Psoas muscle (tissue), 7 donors: ENCODE measurements at regions not wholly inside any gene's neighbourhood (a gene's known extent, or its start where the extent isn't known, plus 50 kb on each side); places are given as distances from the start of the nearest gene placed in this dataset.

Experiments
- ATAC-seq, 4 donors: fragments of 200-7000 bp; cut with Tn5 transposase; one replicate each; pipeline ENCODE4 v1.9.1; 2020; ENCODE audit warnings: moderate library complexity in 3 of 4, mild to moderate bottlenecking in 2 of 4
- DNase-seq, 2 donors: peaks; one replicate each; pipeline ENCODE4 v3.0.0-alpha.2; 2020
- H3K27ac ChIP-seq: fragments of 200-600 bp; one replicate; pipeline ENCODE4 v1.8.0; 2022
- H3K27me3 ChIP-seq, 3 donors: fragments of 200-600 bp in 1 of 3; one replicate each; pipeline versions ENCODE4 v1.6.1 to v1.8.0; 2013 to 2022; ENCODE audit warnings: low read length in 2 of 3, mild to moderate bottlenecking in 2 of 3, moderate library complexity in 1 of 3; ENCODE audit not compliant: insufficient read depth in 3 of 3
- H3K36me3 ChIP-seq, 2 donors: fragments of 200-600 bp in 1 of 2; one replicate each; pipeline versions ENCODE4 v1.6.1 to v1.8.0; 2013 to 2022; ENCODE audit warnings: low read depth in 1 of 2, mild to moderate bottlenecking in 1 of 2, moderate library complexity in 1 of 2; ENCODE audit not compliant: insufficient read depth in 1 of 2
- H3K4me1 ChIP-seq: fragments of 200-600 bp; one replicate; pipeline ENCODE4 v1.8.0; 2022
- H3K4me3 ChIP-seq: fragments of 200-600 bp; one replicate; pipeline ENCODE4 v1.8.0; 2022; ENCODE audit warnings: mild to moderate bottlenecking
- H3K9me3 ChIP-seq: fragments of 200-600 bp; one replicate; pipeline ENCODE4 v1.8.0; 2022
- WGBS, 3 donors: extraction: QIAGEN DNeasy Blood & Tissue Kit; methylation state at CpG; one replicate each; pipeline versions ENCODE4 v1.1.6 to v1.1.7; 2013; 5-methylcytosine and 5-hydroxymethylcytosine counted together
- intact Hi-C, 2 donors: fragments of 100-400 bp; cut with DNase I; formaldehyde crosslinking; loops; one replicate each; pipeline versions ENCODE4 v1.11.0 to v1.14.2; 2022
- TF ChIP-seq, protein P1 (sequence below): fragments of 200-600 bp; IDR thresholded peaks from one replicate; pipeline ENCODE4 v1.8.0; 2022; ENCODE audit warnings: antibody characterized with exemption
- donor health status: healthy with polysubstance abuse.
- donor health status: DM: no; HTN: no; CAD: no; lungs with moderate emphysema.
- donor health status: Bipolar disorder and iron deficiency.
- donor health status: healthy.
- donor health status: DM: yes; HTN: yes; CAD: no.
- donor health status: DM: no; HTN: no; CAD: no.
- donor health status: DM: yes; HTN: yes; CAD: no.

DNA sequence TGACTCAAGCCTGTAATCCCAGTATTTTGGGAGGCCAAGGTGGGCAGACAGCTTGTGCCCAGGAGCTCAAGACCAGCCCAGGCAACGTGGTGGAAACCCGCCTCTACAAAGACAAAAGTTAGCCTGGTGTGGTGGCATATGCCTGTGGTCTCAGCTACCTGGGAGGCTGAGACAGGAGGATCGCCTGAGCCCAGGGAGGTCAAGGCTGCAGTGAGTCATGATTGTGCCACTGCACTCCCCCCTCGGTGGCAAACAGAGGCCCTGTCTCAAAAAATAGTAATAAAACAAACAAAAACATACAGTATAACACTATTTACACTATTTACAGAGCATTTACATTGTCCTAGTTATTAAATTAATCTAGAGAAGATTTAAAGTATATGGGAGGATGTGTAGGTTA is 56.0 kb upstream of the PIM1 start:
- TF ChIP-seq, protein P1, sequence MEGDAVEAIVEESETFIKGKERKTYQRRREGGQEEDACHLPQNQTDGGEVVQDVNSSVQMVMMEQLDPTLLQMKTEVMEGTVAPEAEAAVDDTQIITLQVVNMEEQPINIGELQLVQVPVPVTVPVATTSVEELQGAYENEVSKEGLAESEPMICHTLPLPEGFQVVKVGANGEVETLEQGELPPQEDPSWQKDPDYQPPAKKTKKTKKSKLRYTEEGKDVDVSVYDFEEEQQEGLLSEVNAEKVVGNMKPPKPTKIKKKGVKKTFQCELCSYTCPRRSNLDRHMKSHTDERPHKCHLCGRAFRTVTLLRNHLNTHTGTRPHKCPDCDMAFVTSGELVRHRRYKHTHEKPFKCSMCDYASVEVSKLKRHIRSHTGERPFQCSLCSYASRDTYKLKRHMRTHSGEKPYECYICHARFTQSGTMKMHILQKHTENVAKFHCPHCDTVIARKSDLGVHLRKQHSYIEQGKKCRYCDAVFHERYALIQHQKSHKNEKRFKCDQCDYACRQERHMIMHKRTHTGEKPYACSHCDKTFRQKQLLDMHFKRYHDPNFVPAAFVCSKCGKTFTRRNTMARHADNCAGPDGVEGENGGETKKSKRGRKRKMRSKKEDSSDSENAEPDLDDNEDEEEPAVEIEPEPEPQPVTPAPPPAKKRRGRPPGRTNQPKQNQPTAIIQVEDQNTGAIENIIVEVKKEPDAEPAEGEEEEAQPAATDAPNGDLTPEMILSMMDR, result no peak

GRCh38 chr6:37114612-37115011 is 55.3 kb upstream of the PIM1 start:
- ATAC-seq (no peak), DNase-seq (no peak)
- TF ChIP-seq, protein P1, result no peak
- Histone ChIP-seq H3K4me3 (no peak overlapping the region), H3K4me1 (no peaks in the 10 kb centered on the region), H3K36me3 (no peaks in the 10 kb centered on the region), H3K9me3 (no peaks in the 10 kb centered on the region), H3K27me3 (no peaks in the 10 kb centered on the region), H3K27ac (no peak overlapping the region)
- intact Hi-C loops, result no loop called here
- WGBS, 3 donors, result 93 to 95% (median 93%) methylated on average over 4 of the region's 4 CpGs

More for the DNA sequence above, 56.0 kb upstream of the PIM1 start:
- intact Hi-C loops, result no loop called here
- H3K4me3 ChIP-seq, result no peak overlapping the region
- DNase-seq (no peak), ATAC-seq (no peak)
- WGBS, 3 donors, result 85 to 96% (median 92%) methylated on average over 4 of the region's 4 CpGs
- H3K36me3 ChIP-seq, result no peaks in the 10 kb centered on the region
- H3K27me3 ChIP-seq, result no peaks in the 10 kb centered on the region
- no peaks in the 10 kb centered on the region for H3K4me1 ChIP-seq
- no peak overlapping the region for H3K27ac ChIP-seq
- H3K9me3 ChIP-seq, result no peaks in the 10 kb centered on the region

DNA sequence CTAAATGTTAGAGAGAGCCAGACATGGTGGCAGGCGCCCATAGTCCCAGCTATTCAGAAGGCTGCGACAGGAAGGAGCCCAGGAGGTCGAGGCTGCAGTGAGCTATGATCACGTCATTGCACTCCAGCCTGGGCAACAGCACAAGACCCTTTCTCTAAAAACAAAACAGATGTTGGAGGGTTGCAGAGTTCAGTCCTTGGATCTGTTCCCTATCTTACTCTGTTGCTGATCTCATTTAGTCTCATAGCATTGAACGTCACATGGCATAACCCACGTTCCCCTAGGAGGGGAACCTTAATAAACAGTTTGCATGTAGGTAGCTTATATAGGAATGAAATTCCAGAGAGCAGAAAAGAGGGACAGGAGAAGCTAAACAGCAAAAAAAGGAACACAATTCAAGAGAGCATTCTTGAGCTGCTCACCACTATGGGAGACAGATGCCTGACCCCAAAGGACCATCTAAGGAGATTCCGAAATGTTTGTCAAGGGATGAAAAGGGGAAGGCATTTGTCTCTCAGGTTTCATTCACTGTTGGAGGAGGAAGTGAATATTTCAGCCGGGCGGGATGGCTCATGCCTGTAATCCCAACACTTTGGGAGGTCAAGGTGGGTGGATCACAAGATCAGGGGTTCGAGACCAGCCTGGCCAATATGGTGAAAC is 54.6 kb upstream of the PIM1 start:
- Histone ChIP-seq H3K27me3 (no peaks in the 10 kb centered on the region), H3K27ac (no peak overlapping the region), H3K4me1 (no peaks in the 10 kb centered on the region), H3K36me3 (no peaks in the 10 kb centered on the region), H3K9me3 (no peaks in the 10 kb centered on the region), H3K4me3 (no peak overlapping the region)
- ATAC-seq (no peak), DNase-seq (no peak)
- TF ChIP-seq, protein P1, result no peak
- intact Hi-C loops, result no loop called here
- 50 to 66% (median 59%) methylated on average over 10 of the region's 10 CpGs for WGBS, 3 donors

- Histone ChIP-seq H3K4me1 (no peaks in the 10 kb centered on the region), H3K4me3 (no peak overlapping the region), H3K27me3 (no peaks in the 10 kb centered on the region), H3K9me3 (no peaks in the 10 kb centered on the region), H3K36me3 (no peaks in the 10 kb centered on the region), H3K27ac (no peak overlapping the region)
- intact Hi-C loops, result no loop called here
- 95 to 100% (median 98%) methylated on average over 2 of the region's 2 CpGs for WGBS, 3 donors
- ATAC-seq, result no peak
- TF ChIP-seq, protein P1, result no peak
- no peak for DNase-seq
These were observed 53.6 kb upstream of the PIM1 start for GRCh38 chr6:37116326-37116725.

DNA sequence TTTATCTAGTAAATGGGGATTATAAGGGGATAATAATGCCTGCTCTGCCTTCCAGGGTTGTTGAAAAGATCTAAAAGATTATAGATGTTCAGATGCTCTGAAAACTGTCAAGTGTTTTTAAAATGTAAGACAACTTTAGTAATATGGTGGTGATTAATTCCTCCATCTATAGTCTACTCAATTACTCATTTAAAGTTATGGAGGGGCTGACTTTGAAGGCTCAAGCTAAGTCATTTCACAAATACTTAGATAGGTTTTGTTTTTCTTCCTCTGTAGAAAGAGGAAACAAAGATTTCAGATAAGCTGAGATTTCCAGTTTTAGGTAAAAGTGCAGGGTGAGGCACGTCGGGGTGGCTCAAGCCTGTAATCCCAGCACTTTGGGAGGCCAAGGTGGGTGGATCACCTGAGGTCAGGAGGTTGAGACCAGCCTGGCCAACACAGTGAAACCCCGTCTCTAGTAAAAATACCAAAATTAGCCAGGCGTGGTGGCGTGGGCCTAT is 50.5 kb upstream of the PIM1 start:
- WGBS, 3 donors, result 87 to 93% (median 92%) methylated on average over 5 of the region's 5 CpGs
- TF ChIP-seq, protein P1, result no peak
- H3K4me3 ChIP-seq, result no peak overlapping the region
- H3K9me3 ChIP-seq, result no peaks in the 10 kb centered on the region
- intact Hi-C loops, result no loop called here
- H3K27ac ChIP-seq, result no peak overlapping the region
- ATAC-seq, result no peak
- H3K36me3 ChIP-seq, result no peaks in the 10 kb centered on the region
- no peaks in the 10 kb centered on the region for H3K27me3 ChIP-seq
- no peaks in the 10 kb centered on the region for H3K4me1 ChIP-seq
- DNase-seq, result no peak
